22Rv1 (cell line): ENCODE measurements at regions not wholly inside any gene's neighbourhood (a gene's known extent, or its start where the extent isn't known, plus 50 kb on each side); places are given as distances from the start of the nearest gene placed in this dataset.
A peak's percentile ranks its signal among the peaks of the same experiment; 100 is the strongest.

Experiments
- H3K27ac ChIP-seq: fragments of 450-650 bp; 2 replicates; pipeline ENCODE4 v1.5.1; 2017
- CTCF ChIP-seq: fragments of 450-650 bp; IDR thresholded peaks from 2 replicates; pipeline ENCODE4 v1.5.1; 2017; ENCODE audit warnings: mild to moderate bottlenecking
- ZFX ChIP-seq: fragments of 450-650 bp; IDR thresholded peaks from 2 replicates; pipeline ENCODE4 v1.6.1; 2017; ENCODE audit warnings: antibody characterized with exemption, borderline replicate concordance

DNA sequence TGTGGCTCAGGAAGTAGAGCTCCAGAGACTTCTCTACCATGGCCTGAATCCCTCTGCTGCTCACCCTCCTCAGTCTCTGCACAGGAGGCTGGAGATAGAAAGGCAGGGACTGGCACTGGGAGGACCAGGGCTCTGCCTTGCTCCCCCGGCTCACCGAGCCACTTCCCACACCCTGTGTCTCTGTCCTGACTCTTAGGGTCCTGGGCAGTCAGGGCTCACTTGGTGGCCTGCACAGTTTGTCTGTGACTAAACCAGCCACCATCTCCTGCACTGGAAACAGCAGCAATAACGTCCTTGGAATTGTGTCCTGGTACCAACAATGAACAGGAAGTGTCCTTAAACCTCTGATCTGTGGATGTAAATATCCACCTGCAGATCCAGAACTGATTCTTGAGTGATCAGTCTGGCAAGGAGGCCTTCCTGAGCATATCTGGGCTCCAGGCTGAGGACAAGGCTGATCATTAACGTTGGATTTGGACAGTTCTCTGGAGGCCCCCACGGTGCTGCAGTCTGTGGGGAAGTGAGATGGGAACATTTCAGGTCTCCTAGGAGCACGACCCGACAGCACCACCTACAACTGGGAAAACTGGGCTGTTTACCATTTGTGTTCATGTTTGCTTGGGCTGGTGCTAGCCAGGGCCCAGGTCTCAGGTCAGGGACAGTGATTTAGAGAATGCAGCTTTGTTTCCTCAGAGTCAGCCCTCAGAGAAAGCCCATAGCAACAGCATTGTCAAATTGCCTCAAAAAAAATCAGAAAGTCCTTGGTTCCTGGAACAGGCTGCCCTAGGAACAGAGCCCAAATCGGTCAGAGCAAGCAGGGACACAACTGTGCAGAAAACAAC lies 82.5 kb downstream of the ZNF280B start:
- H3K27ac ChIP-seq: no peak overlapping the region
- TF ChIP-seq CTCF (no peak), ZFX (no peak)

- TF ChIP-seq CTCF (no peak), ZFX (no peak)
- no peak overlapping the region for H3K27ac ChIP-seq
Measured at GRCh38 chr22:22427542-22428065, 80.9 kb downstream of the ZNF280B start.

- TF ChIP-seq CTCF (no peak), ZFX (no peak)
- no peak overlapping the region for H3K27ac ChIP-seq
Measured at GRCh38 chr22:22428222-22429098, 80.1 kb downstream of the ZNF280B start.

GRCh38 chr22:22429369-22430108 lies 79.0 kb downstream of the ZNF280B start:
- TF ChIP-seq ZFX (no peak), CTCF (no peak)
- H3K27ac ChIP-seq: no peak overlapping the region

GRCh38 chr22:22430111-22430820 lies 78.3 kb downstream of the ZNF280B start:
- no peak for TF ChIP-seq CTCF
- TF ChIP-seq ZFX: no peak
- no peak overlapping the region for H3K27ac ChIP-seq

DNA sequence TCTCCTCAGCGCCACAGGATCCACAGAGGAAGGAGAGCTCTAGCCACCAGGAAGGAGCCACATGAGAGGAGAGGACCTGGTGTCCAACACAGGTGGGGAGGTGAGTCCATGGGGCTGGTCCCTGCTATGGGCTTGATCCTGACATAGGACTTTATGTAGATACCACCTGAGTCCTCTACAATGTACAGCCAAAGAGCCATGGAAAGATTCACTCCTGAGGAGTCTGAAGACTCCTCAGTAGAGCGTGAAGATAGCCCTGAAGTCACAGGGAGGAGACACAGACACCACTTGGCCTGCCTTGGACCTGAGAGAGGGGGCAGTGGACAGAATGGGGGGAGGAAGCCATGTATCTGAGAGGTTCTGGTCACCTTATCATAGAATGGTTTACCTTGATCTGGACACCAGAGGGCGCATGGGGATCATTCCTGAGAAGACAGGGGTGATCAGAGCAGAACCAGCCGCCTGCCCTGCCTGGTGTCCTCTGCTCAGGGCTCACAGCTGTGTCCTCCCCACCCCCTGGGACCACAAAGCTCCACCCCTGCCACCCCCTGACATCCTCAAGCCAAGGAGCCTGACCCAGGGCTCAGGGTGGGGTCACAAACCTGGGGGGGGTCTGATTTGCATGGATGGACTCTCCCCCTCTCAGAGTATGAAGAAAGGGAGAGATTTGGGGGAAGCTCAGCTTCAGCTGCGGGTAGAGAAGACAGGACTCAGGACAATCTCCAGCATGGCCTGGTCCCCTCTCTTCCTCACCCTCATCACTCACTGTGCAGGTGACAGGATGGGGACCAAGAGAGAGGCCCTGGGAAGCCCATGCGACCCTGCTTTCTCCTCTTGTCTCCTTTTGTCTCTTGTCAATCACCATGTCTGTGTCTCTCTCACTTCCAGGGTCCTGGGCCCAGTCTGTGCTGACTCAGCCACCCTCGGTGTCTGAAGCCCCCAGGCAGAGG lies 77.0 kb downstream of the ZNF280B start:
- no peak overlapping the region for H3K27ac ChIP-seq
- TF ChIP-seq ZFX (no peak), CTCF (peak; percentile 82)
